ENCODE measurements at regions not wholly inside any gene's neighbourhood (a gene's known extent, or its start where the extent isn't known, plus 50 kb on each side); places are given as distances from the start of the nearest gene placed in this dataset.

DNA sequence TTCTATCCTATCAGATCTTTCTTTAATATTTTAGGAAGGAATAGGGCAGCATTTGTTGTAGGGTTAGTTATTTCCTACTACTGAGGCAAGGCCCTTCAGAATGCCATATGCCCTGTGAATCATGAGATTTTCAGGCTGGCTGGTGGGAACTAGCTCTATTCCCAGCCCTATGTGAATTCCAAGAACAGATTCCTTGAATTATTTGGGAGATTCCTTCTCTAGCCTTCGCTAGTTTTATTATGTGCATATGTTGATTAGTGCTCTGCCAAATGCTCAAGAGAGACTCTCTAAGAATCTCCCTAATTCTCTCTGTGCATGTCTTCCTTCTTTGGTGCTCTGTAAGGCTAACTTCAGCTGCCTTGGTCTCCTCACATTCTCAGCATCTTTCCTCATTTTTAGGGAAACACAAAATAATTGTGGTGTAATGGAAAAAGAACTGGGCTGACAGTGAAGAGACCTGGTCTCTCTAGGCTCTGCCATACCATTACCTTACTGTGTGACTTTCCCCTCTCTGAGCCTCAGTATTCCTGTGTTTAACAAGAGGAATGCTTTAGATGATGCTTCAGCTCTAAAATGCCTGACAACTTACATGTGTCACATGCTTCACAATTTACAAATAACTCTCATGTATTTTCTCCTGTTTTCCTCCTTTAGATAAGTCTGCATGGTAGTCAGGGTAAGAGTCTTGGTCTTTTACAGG is 79.7 kb downstream of the VMA21 start:
- no peak for DNase-seq

DNA sequence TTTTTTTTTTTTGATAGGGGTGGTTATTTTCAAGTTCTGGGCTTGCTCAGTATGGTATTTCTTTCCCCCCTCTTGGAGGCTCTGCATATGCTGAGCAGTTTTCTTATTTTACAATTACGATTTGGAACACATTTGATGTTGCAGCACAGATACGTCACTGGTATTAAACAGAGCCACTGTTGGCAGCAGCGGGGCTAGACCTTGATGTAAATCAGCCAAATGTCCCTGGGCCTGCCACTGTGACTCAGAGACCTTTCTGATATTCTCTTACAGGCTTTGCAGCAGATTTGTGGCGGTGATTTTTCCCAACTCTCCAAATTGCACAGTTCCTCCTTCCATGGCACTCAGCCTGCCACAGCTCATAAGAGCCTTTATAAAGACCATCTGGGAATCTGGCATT is 81.1 kb downstream of the VMA21 start:
- DNase-seq: no peak

DNA sequence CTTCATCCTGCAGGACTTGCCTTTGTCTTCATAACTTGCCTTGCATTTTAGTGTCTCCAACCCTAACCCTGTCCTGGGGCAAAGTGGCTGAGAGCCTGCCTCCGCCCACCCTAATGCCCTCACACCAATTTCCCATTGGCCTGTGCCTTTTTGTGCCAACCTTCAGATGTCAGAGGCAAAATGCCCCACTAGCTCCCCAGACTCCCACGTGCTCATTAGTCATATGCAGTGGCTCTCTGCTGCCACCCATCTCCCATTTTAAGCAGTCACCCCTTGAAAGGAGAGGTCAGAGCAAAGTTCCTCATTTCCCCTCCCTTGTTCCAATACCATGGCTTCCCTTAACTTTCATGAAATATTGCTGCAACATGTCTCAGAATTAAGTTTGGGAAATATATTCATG is 74.8 kb upstream of the PASD1 start:
- DNase-seq: peak; percentile 3

DNA sequence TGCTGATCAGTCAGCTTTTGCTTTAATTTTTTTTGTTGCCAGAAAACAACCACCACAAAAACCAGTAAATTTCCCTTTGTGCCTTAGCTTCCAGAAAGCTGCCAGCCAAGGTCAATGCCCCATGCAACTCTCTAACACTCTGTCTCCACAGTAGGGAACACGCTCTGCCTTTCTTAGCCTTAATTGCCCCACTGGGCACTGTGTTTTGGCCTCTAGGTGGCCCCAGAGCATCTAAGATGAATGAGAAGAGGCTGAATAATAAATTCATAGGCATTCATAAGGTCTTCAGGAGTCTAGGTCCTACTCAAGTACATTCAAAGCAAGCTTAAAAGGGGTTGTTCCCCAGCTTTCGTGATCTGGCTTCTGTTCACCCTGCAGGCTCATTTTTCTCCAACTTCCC is 57.7 kb upstream of the PASD1 start:
- DNase-seq: peak; percentile 1

DNA sequence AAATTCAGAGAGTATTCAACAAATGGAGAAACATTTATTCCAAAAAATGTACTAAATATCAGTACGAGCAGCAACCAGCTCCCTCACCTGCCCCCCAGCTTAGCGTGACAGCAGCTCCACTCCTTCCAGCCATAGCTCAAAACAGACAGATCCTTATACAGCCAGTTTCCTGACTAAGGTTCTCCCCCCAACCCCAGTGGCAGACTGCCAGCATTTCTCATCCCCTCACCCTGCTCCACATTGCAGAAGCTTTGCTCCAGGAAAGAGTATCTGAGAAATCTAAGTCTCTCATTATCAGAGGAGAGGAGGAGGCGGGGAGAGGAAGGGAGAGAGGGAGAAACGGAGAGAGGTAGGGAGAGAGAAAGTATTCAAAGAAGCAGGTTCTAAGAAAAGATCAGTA is 53.3 kb upstream of the PASD1 start:
- no peak for DNase-seq

DNA sequence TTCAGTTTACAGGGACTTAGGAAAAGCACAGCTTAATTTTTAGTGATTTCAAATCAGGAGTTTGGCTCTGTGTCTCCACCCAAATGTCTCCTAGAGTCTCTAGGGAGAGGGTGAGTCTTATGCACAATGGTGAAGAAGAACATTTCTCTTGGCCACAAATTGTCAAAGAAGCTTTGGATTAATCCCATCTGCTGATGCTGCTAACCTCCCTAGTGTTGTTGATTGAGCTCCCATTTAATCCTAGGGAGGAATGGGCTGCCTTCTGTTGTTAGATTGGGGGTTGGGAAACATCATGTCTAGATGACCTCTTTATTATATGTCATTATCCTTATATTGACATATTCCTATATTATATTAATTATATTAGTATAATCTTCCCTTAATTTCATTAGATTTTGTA is 50.0 kb upstream of the PASD1 start:
- DNase-seq: no peak

All from NCI-H1105 (cell line).